Neural progenitor cell (in vitro differentiated cells): ENCODE measurements at regions not wholly inside any gene's neighbourhood (a gene's known extent, or its start where the extent isn't known, plus 50 kb on each side); places are given as distances from the start of the nearest gene placed in this dataset.

Source experiments
- CTCF ChIP-seq: fragments of 200-600 bp; sonication (generic); IDR thresholded peaks from 2 replicates; pipeline ENCODE4 v1.5.1; 2017; ENCODE audit warnings: antibody characterized with exemption, mild to moderate bottlenecking
- EZH2phosphoT487 ChIP-seq: fragments of 200-600 bp; sonication (generic); IDR thresholded peaks from 2 replicates; pipeline ENCODE4 v1.6.1; 2017; ENCODE audit warnings: antibody characterized with exemption

GRCh38 chr11:21817696-21818095, 375.2 kb upstream of the ANO5 start:
- TF ChIP-seq CTCF (no peak), EZH2phosphoT487 (no peak)
